HAP-1 (cell line): ENCODE measurements at regions not wholly inside any gene's neighbourhood (a gene's known extent, or its start where the extent isn't known, plus 50 kb on each side); places are given as distances from the start of the nearest gene placed in this dataset.

Experiments used
- DNase-seq, 2 experiments: peaks; one replicate each; pipeline ENCODE4 v3.0.0-alpha.2; 2016 to 2020; ENCODE audit warnings: low spot score in 2 of 2
- H3K27me3 ChIP-seq: fragments of 250-450 bp; sonication (Bioruptor Pico); 2 replicates; pipeline ENCODE4 v1.5.1; 2020; ENCODE audit warnings: low read depth, mild to moderate bottlenecking, moderate library complexity
- H3K36me3 ChIP-seq: fragments of 250-450 bp; sonication (Bioruptor Pico); replicated peaks from 2 replicates; pipeline ENCODE4 v1.5.1; 2020; ENCODE audit warnings: mild to moderate bottlenecking
- H3K4me1 ChIP-seq: fragments of 250-450 bp; sonication (Bioruptor Pico); 2 replicates; pipeline ENCODE4 v1.5.1; 2020; ENCODE audit warnings: mild to moderate bottlenecking
- H3K4me3 ChIP-seq: fragments of 250-450 bp; sonication (Bioruptor Pico); 2 replicates; pipeline ENCODE4 v1.5.1; 2020; ENCODE audit warnings: mild to moderate bottlenecking, moderate library complexity
- H3K9me3 ChIP-seq: fragments of 250-450 bp; sonication (Bioruptor Pico); 2 replicates; pipeline ENCODE4 v1.5.1; 2020; ENCODE audit warnings: mild to moderate bottlenecking, moderate library complexity
- in situ Hi-C: fragments of 300-500 bp; cut with MboI; formaldehyde crosslinking; loops from 3 replicates; pipeline ENCODE4 v1.14.3; 2020; ENCODE audit warnings: low sequenced_read_pairs, inconsistent platforms, mixed read lengths

DNA sequence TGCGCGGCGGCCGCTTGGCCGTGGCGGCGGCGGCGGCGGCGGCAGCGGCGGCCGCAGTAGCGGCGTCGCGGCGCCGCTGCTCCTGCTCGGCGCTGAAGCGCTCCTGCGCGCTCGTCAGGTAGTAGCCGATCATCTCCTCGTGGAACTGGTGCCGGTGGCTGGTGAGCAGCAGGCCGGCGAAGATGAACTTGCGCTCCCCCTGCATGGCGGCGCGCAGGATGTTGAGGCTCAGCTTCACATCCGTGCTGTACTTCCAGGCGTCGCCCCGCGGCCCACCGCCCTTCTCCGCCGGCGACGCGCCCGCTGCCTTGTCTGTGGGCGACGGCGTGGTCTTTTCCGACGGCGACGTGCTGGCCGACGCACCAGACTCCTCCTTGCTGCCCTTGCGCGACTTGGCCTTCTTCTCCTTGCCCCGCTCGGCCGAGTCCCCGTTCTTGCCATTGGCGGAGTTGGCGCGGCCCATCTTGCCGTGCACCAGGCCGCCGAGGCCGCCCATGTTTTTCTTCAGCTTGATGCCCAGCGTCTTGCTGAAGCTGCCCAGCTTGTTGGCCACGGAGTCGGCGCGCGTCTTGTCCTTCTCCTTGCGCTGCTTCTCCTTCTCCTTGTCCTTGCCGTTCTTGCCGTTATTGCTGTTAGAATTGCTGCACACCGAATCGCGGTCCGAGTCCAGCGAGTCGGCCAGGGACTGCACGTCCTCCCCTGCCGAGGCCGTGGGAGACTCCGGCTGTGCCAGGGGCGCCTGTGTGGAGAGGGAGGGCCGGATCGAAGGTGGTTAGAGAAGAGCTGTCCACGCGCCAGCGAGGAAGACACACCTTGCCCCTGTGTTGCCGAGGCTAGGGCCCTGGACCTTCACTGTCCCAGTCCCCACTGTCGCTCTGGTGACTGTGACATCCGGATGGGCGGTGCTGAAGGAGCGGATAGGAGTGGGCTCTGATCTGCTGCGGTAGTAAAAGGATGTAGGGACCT is 157.6 kb downstream of the KLF13 start:
- Histone ChIP-seq H3K4me1 (no peaks in the 10 kb centered on the region), H3K27me3 (no peaks in the 10 kb centered on the region), H3K9me3 (no peaks in the 10 kb centered on the region), H3K36me3 (no peaks in the 10 kb centered on the region), H3K4me3 (no peak overlapping the region)
- DNase-seq = no peak
- in situ Hi-C loops = no loop called here

DNA sequence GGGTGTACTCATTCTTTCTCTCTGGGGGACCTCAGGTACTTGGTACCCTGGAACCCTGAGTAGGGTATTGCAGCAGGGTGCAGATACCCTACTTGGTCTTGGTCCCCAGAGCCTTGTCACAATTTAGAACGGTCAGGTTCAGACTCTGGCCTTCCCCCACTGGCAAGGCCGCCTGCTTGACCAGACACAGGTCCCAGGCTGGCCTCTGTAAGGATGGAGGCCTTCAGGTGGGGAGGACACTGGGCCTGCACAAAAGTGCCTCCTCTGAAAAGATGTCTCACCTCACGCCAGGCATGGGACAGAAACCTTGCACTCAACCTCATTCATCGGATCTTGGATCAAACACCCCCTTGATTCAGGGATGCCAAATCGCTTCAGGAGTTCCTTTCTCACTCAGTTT is 158.4 kb downstream of the KLF13 start:
- in situ Hi-C loops = loop anchor here (5.0 kb wide), 1 partner anchor 273 kb away; no protein-coding TSS in a partner anchor
- H3K4me1 ChIP-seq = no peaks in the 10 kb centered on the region

GRCh38 chr15:31485431-31485830 is 158.8 kb downstream of the KLF13 start:
- DNase-seq = no peak
- in situ Hi-C loops = loop anchor here (5.0 kb wide), 1 partner anchor 273 kb away; no protein-coding TSS in a partner anchor
- Histone ChIP-seq H3K4me1 (no peaks in the 10 kb centered on the region), H3K27me3 (no peaks in the 10 kb centered on the region), H3K36me3 (no peaks in the 10 kb centered on the region), H3K4me3 (no peak overlapping the region), H3K9me3 (no peaks in the 10 kb centered on the region)

More for the DNA sequence above, 158.4 kb downstream of the KLF13 start:
- DNase-seq = no peak
- Histone ChIP-seq H3K9me3 (no peaks in the 10 kb centered on the region), H3K36me3 (no peaks in the 10 kb centered on the region), H3K4me3 (no peak overlapping the region), H3K27me3 (no peaks in the 10 kb centered on the region)

DNA sequence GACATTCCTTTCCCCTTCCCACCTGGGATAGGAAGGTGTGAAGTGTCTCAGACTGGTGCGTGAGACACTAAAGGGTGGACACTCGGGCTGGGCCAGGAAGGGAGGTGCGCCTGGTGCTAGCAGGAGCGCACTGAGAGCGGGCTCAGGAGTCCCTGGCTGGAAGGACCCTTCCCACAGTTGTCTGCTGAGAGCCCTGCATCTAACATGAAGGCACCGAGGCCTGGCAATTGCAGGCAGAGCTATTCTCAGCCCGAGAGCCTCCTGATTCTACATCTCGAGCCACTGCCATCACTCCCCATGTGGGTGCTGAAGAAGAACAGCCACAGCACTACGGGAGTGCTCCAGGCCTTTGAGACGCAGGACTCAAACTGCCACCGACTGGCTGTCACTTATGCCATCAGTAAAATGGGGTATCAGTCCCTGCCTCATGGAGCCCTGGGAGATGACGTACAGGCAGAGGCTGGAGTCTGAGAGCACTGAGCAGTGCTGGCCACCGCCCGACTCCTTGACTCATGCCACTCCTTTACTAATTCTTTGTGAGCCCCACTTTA is 159.4 kb downstream of the KLF13 start:
- in situ Hi-C loops = loop anchor here (5.0 kb wide), 1 partner anchor 274 kb away; no protein-coding TSS in a partner anchor
- no peaks in the 10 kb centered on the region for H3K36me3 ChIP-seq
- no peak for DNase-seq
- H3K4me3 ChIP-seq = no peak overlapping the region
- no peaks in the 10 kb centered on the region for H3K27me3 ChIP-seq
- no peaks in the 10 kb centered on the region for H3K9me3 ChIP-seq
- H3K4me1 ChIP-seq = no peaks in the 10 kb centered on the region

- H3K4me3 ChIP-seq = no peak overlapping the region
- no peaks in the 10 kb centered on the region for H3K9me3 ChIP-seq
- in situ Hi-C loops = loop anchor here (5.0 kb wide), 1 partner anchor 274 kb away; no protein-coding TSS in a partner anchor
- DNase-seq = no peak
- H3K36me3 ChIP-seq = no peaks in the 10 kb centered on the region
- no peaks in the 10 kb centered on the region for H3K4me1 ChIP-seq
- no peaks in the 10 kb centered on the region for H3K27me3 ChIP-seq
These were observed 159.9 kb downstream of the KLF13 start for GRCh38 chr15:31486506-31486905.

GRCh38 chr15:31486906-31487695 is 160.5 kb downstream of the KLF13 start:
- in situ Hi-C loops = loop anchor here (5.0 kb wide), 1 partner anchor 275 kb away; no protein-coding TSS in a partner anchor
- no peaks in the 10 kb centered on the region for H3K27me3 ChIP-seq

DNA sequence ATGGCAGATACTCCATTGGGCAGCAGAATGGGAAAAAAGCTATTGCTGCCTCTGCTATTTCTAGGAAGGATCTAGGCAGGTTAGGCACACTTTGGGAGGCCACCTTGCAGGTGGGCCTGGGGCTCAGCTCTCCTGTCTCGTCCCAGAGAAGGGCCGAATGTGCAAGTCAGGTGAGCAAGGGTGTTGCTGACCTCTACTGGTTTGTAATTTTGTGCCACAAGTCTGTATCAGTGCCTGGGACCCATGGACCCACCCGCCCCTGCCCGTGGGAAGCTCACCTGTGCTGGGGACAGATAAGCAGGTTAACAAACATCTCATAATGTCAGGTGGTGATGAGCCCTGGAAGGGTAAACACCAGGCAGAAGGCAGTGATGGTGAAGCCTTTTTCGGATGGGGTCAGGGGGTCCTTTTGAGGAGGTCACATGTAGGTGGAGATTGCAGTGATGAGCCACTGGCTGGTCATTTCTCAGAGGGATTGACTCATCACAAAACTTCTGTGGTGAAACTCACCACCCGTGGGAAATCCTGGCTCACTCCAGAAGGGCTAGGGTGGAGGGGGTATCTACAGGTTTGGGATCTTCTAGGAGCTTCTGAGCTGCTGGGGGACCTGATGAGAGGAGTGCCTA is 161.3 kb downstream of the KLF13 start:
- Histone ChIP-seq H3K36me3 (no peaks in the 10 kb centered on the region), H3K4me3 (no peak overlapping the region), H3K4me1 (no peaks in the 10 kb centered on the region), H3K27me3 (no peaks in the 10 kb centered on the region), H3K9me3 (no peaks in the 10 kb centered on the region)
- DNase-seq = peak in 1 of 2 experiments; percentile 6
- in situ Hi-C loops = loop anchor here (5.0 kb wide), 1 partner anchor 276 kb away; no protein-coding TSS in a partner anchor

More at GRCh38 chr15:31486906-31487695, 160.5 kb downstream of the KLF13 start:
- H3K4me3 ChIP-seq = no peak overlapping the region
- no peaks in the 10 kb centered on the region for H3K9me3 ChIP-seq
- DNase-seq = peak in 1 of 2 experiments; percentile 1
- H3K36me3 ChIP-seq = no peaks in the 10 kb centered on the region
- no peaks in the 10 kb centered on the region for H3K4me1 ChIP-seq

DNA sequence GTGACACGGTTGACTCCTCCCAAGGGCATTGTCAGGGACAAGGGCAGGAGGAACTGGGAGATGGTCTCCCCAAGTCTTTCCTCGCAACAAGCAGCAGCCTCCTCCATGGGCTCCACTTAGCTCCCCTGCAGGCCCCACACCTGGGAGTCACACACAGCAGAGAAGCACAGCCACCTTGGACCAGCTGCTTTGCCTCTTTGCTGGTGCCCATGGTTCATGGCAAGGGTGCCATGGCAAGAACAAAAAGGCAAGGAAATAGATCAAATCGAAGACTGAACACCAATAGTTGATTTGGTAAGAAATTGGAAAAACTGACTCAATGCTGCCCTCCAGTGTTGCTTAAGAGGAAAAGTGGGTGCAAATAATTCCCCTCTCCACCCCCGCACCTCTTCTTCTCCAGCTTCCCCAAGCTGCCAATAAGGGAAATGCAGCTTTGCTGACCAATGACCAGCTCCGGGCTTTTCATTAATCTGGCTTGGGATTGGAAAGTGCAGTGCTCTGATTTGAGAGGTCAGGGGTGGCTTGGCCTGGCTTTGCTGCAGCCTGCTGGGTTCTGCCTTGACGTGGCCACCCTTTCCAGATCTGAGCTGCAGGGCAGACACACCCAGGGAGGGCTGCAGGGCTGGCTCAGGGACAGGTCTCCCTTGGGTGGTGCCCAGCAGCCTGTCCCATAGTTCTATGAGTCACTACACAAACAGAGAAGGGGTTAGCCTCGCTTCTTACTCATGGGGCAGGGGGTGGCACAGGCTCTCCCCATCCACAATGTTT is 162.0 kb downstream of the KLF13 start:
- Histone ChIP-seq H3K9me3 (no peaks in the 10 kb centered on the region), H3K4me3 (no peak overlapping the region), H3K36me3 (no peaks in the 10 kb centered on the region), H3K27me3 (no peaks in the 10 kb centered on the region), H3K4me1 (no peaks in the 10 kb centered on the region)
- peak; percentile 60 to 67 for DNase-seq
- in situ Hi-C loops = loop anchor here (5.0 kb wide), 1 partner anchor 276 kb away; no protein-coding TSS in a partner anchor

DNA sequence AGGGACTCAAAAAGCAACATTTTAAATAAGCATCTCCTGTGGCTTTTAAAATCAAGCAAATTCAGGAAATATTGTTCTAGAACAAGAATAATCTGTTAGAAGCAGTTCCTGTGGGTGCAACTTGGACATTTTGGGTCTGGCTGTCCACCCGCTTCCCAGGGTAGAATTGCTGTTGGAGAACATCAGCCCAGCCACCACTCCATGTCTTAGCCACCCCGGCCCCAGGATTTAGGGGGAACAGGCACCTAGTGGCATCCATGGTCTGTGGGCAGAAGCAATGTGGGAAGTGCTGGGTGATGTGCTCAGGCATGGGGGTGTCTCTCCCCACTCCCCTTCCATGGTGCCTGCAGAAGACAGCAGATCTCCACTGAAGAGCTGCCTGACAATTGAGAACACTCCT is 162.6 kb downstream of the KLF13 start:
- Histone ChIP-seq H3K4me1 (no peaks in the 10 kb centered on the region), H3K36me3 (no peaks in the 10 kb centered on the region), H3K27me3 (no peaks in the 10 kb centered on the region), H3K4me3 (no peak overlapping the region), H3K9me3 (no peaks in the 10 kb centered on the region)
- peak in 1 of 2 experiments; percentile 1 for DNase-seq
- in situ Hi-C loops = loop anchor here (5.0 kb wide), 1 partner anchor 277 kb away; no protein-coding TSS in a partner anchor

- Histone ChIP-seq H3K4me3 (no peak overlapping the region), H3K9me3 (no peaks in the 10 kb centered on the region), H3K4me1 (no peaks in the 10 kb centered on the region), H3K27me3 (no peaks in the 10 kb centered on the region), H3K36me3 (no peaks in the 10 kb centered on the region)
- peak; percentile 47 to 55 for DNase-seq
- in situ Hi-C loops = loop anchor here (5.0 kb wide), 1 partner anchor 278 kb away; no protein-coding TSS in a partner anchor
These were observed 163.4 kb downstream of the KLF13 start for GRCh38 chr15:31489801-31490646.

DNA sequence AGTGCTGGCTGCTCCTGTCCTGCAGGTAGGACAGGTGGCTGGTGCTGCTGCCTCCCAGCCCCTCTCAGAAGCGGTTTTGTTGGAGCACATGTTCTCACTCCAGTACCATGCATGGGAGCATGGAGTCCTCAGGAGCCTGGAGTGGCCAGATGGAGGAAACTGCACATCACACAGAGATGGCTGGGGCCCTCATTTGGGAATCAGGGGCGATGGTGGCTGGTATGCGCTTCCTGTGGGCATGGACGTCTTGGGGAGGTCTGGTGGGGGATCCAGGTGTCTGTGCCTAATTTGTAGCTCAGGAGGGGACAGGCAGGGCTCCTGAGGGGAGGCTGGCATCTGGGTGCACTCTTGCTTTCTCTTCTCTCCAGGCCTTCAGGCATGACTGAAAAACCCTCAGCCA is 168.2 kb downstream of the KLF13 start:
- Histone ChIP-seq H3K27me3 (no peaks in the 10 kb centered on the region), H3K36me3 (no peaks in the 10 kb centered on the region), H3K9me3 (no peaks in the 10 kb centered on the region), H3K4me3 (no peak overlapping the region), H3K4me1 (no peaks in the 10 kb centered on the region)
- DNase-seq = peak in 1 of 2 experiments; percentile 4
- in situ Hi-C loops = no loop called here

DNA sequence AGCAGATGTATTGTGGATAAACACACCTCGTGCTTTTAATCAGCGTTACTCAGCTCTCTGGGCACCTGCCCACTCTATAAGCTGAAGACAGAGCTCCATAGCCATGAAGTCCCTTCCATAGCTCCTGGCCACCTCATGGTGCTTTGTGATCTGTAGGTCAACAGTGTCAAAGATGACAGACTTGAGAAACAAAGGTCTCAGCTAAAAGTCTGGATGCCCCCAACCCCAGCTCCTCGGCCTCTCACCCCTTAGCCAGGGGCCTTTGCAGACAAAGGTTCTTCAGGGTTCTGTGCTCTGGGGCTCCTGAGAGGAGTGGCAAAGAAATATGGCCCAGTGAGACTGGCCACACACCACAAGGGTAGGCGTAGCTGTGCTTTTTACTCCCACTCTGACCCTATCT is 168.6 kb downstream of the KLF13 start:
- no peaks in the 10 kb centered on the region for H3K27me3 ChIP-seq
- no peaks in the 10 kb centered on the region for H3K9me3 ChIP-seq
- H3K4me3 ChIP-seq = no peak overlapping the region
- H3K36me3 ChIP-seq = no peaks in the 10 kb centered on the region
- DNase-seq = no peak
- in situ Hi-C loops = no loop called here
- H3K4me1 ChIP-seq = no peaks in the 10 kb centered on the region
